Upper lobe of left lung (tissue), 6 donors: ENCODE measurements at regions not wholly inside any gene's neighbourhood (a gene's known extent, or its start where the extent isn't known, plus 50 kb on each side); places are given as distances from the start of the nearest gene placed in this dataset.
A peak's percentile ranks its signal among the peaks of the same experiment; 100 is the strongest.

Source experiments
- ATAC-seq, 2 donors: fragments of 200-7000 bp; cut with Tn5 transposase; one replicate each; pipeline ENCODE4 v1.9.1; 2022; ENCODE audit warnings: mild to moderate bottlenecking in 2 of 2, moderate library complexity in 2 of 2; ENCODE audit not compliant: low FRiP score in 2 of 2
- DNase-seq, 2 donors: peaks; one replicate each; pipeline ENCODE4 v3.0.0-alpha.2; 2019 to 2020
- H3K27ac ChIP-seq, 4 donors: fragments of 200-600 bp; sonication (generic); one replicate each; pipeline ENCODE4 v1.5.1; 2016 to 2019
- H3K27me3 ChIP-seq, 4 donors: fragments of 200-600 bp; sonication (generic); one replicate each; pipeline ENCODE4 v1.5.1; 2017 to 2019
- H3K36me3 ChIP-seq, 4 donors: fragments of 200-600 bp; sonication (generic); one replicate each; pipeline ENCODE4 v1.5.1; 2016 to 2019
- H3K4me1 ChIP-seq, 4 donors: fragments of 200-600 bp; sonication (generic); one replicate each; pipeline ENCODE4 v1.5.1; 2018 to 2019
- H3K4me3 ChIP-seq, 4 donors: fragments of 200-600 bp; sonication (generic); one replicate each; pipeline ENCODE4 v1.5.1; 2017 to 2019; ENCODE audit warnings: mild to moderate bottlenecking in 2 of 4, moderate library complexity in 1 of 4
- H3K9me3 ChIP-seq, 4 donors: fragments of 200-600 bp; sonication (generic); one replicate each; pipeline ENCODE4 v1.5.1; 2018 to 2019
- CTCF ChIP-seq, 6 experiments: fragments of 450-650 bp in 4 of 6; fragments of 200-600 bp in 2 of 6; sonication (generic) in 2 of 6; IDR thresholded peaks; one replicate each; pipeline ENCODE4 v1.5.1; 2016 to 2019; ENCODE audit warnings: antibody characterized with exemption in 6 of 6
- EP300 ChIP-seq, 4 donors: sonication (generic); formaldehyde crosslinking; IDR thresholded peaks; one replicate each; pipeline ENCODE4 v1.5.1; 2017; ENCODE audit warnings: antibody characterized with exemption in 4 of 4, control low read depth in 2 of 4
- POLR2A ChIP-seq, 4 donors: fragments of 450-650 bp; IDR thresholded peaks; one replicate each; pipeline ENCODE4 v1.5.1; 2016 to 2017; ENCODE audit warnings: antibody characterized with exemption in 4 of 4, mild to moderate bottlenecking in 2 of 4
- POLR2AphosphoS5 ChIP-seq, 2 donors: sonication (generic); formaldehyde crosslinking; IDR thresholded peaks; one replicate each; pipeline ENCODE4 v1.5.1; 2017; ENCODE audit warnings: antibody characterized with exemption in 2 of 2
- WGBS, 2 donors: methylation state at CpG; one replicate each; pipeline ENCODE4 v1.1.5; 2017 to 2018; 5-methylcytosine and 5-hydroxymethylcytosine counted together
- donor health status: DM: no; HTN: no; CAD: no; lungs with moderate emphysema.
- donor health status: DM: no; HTN: yes; CAD: no; lungs with severe emphysema.

- H3K4me3 ChIP-seq, result no peak overlapping the region
- no peak overlapping the region for H3K27ac ChIP-seq
- TF ChIP-seq CTCF (IDR thresholded peaks at IDR 0.05), result no peak
- WGBS, 2 donors, result 90 to 94% methylated on average over 2 of the region's 2 CpGs
- DNase-seq (no peak), ATAC-seq (no peak)
- peaks cover 0 to 7% (median 4%) of the 10 kb centered on the region in 4 donors for H3K4me1 ChIP-seq
- H3K27me3 ChIP-seq, result no peaks in the 10 kb centered on the region
- no peaks in the 10 kb centered on the region for H3K9me3 ChIP-seq
- H3K36me3 ChIP-seq, result no peaks in the 10 kb centered on the region
Observed at GRCh38 chr1:185487026-185487425, 170.0 kb upstream of the IVNS1ABP start.

- ATAC-seq (no peak), DNase-seq (no peak)
- H3K27me3 ChIP-seq, result no peaks in the 10 kb centered on the region
- no peak for TF ChIP-seq POLR2A (IDR thresholded peaks at IDR 0.05)
- no peak for TF ChIP-seq EP300 (IDR thresholded peaks at IDR 0.05)
- no peak for TF ChIP-seq CTCF (IDR thresholded peaks at IDR 0.05)
- no peak for TF ChIP-seq POLR2AphosphoS5 (IDR thresholded peaks at IDR 0.05)
- H3K9me3 ChIP-seq, result no peaks in the 10 kb centered on the region
- H3K36me3 ChIP-seq, result no peaks in the 10 kb centered on the region
- H3K4me1 ChIP-seq, result peaks cover 0 to 7% (median 4%) of the 10 kb centered on the region in 4 donors
- 57 to 78% methylated on average over 5 of the region's 5 CpGs for WGBS, 2 donors
- no peak overlapping the region for H3K27ac ChIP-seq
- H3K4me3 ChIP-seq, result no peak overlapping the region
Observed at GRCh38 chr1:185486346-185486745, 169.3 kb upstream of the IVNS1ABP start.

- ATAC-seq (peak; percentile 61 to 77), DNase-seq (peak in 1 of 2 donors; percentile 37)
- peaks cover 0 to 5% (median 4%) of the 10 kb centered on the region in 4 donors for H3K4me1 ChIP-seq
- WGBS, 2 donors, result 74 to 77% methylated on average over 2 of the region's 2 CpGs
- H3K27ac ChIP-seq, result peak overlapping the region in 3 of 4 donors; percentile 12 to 65 (median 40)
- H3K36me3 ChIP-seq, result no peaks in the 10 kb centered on the region
- H3K4me3 ChIP-seq, result no peak overlapping the region
- TF ChIP-seq CTCF (IDR thresholded peaks at IDR 0.05), result no peak
- TF ChIP-seq POLR2AphosphoS5 (IDR thresholded peaks at IDR 0.05), result no peak
- TF ChIP-seq POLR2A (IDR thresholded peaks at IDR 0.05), result no peak
- no peak for TF ChIP-seq EP300 (IDR thresholded peaks at IDR 0.05)
- H3K27me3 ChIP-seq, result no peaks in the 10 kb centered on the region
- H3K9me3 ChIP-seq, result no peaks in the 10 kb centered on the region
Observed at GRCh38 chr1:185483664-185484450, 166.8 kb upstream of the IVNS1ABP start.

DNA sequence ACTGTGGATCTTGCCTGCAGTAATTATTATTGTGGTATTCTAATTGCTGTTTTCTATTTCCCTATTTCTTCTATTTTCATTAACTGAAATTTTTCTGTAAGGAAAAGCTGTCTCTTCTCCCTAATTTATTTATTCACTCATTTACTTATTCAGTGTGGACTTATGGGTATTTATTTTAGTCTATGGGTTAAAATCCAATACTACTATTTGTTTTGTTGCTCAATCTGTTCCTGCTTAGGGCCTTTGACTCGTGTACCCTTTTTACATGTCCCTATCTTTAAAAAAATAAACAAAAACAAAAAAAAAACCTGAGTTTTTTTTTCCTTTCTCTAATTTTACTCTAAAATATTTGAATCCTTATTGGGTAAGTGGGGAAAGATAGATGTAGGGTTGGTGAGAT lies 166.2 kb upstream of the IVNS1ABP start:
- ATAC-seq (no peak), DNase-seq (no peak)
- H3K4me1 ChIP-seq, result peaks cover 0 to 5% (median 2%) of the 10 kb centered on the region in 4 donors
- H3K9me3 ChIP-seq, result no peaks in the 10 kb centered on the region
- WGBS, 2 donors, result 66 to 72% methylated on average over 1 of the region's 1 CpG
- H3K27me3 ChIP-seq, result no peaks in the 10 kb centered on the region
- no peak overlapping the region for H3K4me3 ChIP-seq
- H3K27ac ChIP-seq, result peak overlapping the region in 2 of 4 donors; percentile 40 to 65
- H3K36me3 ChIP-seq, result no peaks in the 10 kb centered on the region
- no peak for TF ChIP-seq EP300 (IDR thresholded peaks at IDR 0.05)
- TF ChIP-seq POLR2A (IDR thresholded peaks at IDR 0.05), result no peak
- TF ChIP-seq CTCF (IDR thresholded peaks at IDR 0.05), result no peak
- TF ChIP-seq POLR2AphosphoS5 (IDR thresholded peaks at IDR 0.05), result no peak

- Histone ChIP-seq H3K27ac (no peak overlapping the region), H3K9me3 (no peaks in the 10 kb centered on the region), H3K4me3 (no peak overlapping the region), H3K4me1 (peaks cover 0 to 5% (median 2%) of the 10 kb centered on the region in 4 donors), H3K36me3 (no peaks in the 10 kb centered on the region), H3K27me3 (no peaks in the 10 kb centered on the region)
- WGBS, 2 donors, result 75 to 76% methylated on average over 2 of the region's 2 CpGs
- ATAC-seq (no peak), DNase-seq (no peak)
- TF ChIP-seq EP300 (IDR thresholded peaks at IDR 0.05) (no peak), POLR2A (IDR thresholded peaks at IDR 0.05) (no peak), POLR2AphosphoS5 (IDR thresholded peaks at IDR 0.05) (no peak), CTCF (IDR thresholded peaks at IDR 0.05) (no peak)
Observed at GRCh38 chr1:185480545-185480944, 163.5 kb upstream of the IVNS1ABP start.
